Inflammatory macrophage treated with lipopolysaccharide for 1 hour (primary cell): ENCODE measurements at regions not wholly inside any gene's neighbourhood (a gene's known extent, or its start where the extent isn't known, plus 50 kb on each side); places are given as distances from the start of the nearest gene placed in this dataset.
"Not testable (repeated sequence)": the region's sequence is repeated elsewhere in the genome, so short reads cannot be mapped to it uniquely, and the experiment has no call there.

Experiments
- DNase-seq, 2 donors: peaks; one replicate each; pipeline ENCODE4 v3.0.0-alpha.2; 2020 to 2022

DNA sequence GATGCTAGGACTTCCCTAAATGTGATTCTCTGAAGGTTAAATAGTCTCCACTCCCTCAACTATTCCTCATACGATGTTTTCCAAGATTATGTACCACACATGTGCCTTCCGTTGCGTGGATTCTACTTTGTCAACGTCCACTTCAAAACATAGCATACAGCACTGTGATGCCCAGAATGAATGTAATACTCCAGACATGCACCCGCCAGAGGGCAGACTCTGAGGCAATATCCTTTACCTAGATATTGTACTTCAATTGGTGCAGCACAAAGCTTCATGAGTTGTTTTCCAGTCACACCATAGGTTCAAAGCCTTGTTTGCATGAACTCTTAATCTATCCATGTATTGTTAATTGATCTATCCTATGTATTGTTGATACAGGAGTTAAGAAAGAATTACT lies 201.0 kb upstream of the NABP1 start:
- DNase-seq = no peak

DNA sequence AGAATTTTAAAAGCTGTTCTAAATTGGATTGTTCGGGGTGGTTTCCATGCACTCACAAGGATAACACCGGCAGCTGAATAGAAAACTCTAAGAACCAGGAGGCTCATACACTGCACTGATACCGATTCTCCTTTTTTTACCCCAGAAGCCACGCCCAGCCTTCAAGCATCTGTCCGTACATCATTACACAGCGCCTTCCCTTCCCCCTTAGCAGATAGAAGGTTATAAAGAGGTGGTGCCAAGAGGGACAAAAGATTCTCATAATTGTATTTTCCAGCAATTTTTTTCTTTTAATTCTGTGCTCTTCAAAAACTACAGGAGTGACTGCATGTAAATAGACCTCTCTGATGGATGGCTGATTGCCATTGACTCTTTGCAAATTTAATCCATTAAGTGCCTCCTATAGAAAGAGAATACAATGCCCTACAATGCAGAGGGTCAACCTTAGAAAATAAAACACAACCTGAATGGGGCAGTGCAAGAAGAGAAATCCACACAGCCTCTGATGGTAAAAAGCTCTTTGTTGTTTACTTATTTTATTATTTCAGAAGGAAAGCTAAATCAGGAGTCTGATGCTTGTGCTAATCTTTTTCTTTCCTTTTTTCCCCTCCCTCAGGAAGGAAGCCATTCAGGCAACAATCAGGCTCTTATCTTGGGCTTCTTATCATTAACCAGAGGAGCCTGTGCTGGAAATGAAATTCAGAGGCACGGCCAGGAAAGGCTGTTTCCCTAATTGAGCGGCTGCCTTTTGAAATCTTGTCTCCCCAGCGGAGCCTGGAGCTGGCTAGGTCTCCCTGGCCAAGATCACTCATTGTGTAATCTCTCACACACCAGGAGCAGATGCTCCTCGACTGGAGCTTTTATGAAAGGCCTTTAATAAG lies 198.9 kb upstream of the NABP1 start:
- no peak for DNase-seq

DNA sequence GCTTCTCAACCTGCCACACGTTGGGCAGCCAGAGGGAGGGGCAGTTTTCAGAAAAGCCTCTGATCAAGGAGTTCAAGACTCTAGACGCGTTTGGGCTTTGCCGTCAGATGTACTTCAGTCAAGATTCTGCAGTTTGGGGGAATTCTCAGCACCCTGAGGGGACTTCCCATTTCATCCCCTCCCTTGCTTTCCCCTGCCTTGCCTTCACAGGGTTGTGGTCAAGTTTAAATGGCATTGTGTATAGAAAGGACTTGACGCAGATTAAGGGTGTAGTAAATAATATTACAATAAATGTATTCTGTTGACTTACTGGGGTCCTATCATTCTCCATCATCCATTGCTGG lies 198.3 kb upstream of the NABP1 start:
- peak; percentile 14 to 18 for DNase-seq

DNA sequence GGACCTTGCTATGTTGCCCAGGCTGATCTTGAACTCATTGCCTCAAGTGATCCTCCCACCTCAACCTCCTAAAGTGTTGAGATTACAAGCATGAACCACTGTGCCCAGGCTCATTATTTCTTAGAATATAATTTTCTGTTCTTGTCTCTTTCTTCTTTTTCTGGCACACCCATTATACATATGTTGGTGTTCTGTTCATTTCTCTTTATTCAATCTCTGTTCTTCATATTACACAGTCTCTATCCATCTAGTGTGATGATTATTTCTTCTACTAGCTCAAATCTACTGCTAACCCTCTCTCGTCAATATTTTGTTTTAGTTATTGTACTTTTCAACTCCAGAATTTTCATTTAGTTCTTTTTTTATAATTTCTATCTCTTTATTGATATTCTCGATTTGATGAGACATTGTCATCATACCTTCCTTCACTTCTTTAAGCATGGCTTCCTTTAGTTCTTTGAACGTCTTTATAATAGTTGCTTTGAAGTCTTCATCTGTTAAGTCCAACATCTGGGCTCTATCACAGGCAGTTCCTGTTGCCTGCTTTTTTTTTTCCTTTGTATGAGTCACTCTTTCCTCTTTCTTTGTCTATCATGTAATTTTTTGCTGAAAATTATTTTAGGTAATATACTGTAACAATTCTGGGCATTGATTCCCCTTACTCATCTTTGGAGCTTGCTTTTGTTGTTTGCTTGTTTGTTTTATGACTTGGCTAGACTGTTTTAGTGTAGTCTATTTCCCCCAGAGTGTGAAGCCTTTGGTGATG lies 196.4 kb upstream of the NABP1 start:
- DNase-seq = no peak

DNA sequence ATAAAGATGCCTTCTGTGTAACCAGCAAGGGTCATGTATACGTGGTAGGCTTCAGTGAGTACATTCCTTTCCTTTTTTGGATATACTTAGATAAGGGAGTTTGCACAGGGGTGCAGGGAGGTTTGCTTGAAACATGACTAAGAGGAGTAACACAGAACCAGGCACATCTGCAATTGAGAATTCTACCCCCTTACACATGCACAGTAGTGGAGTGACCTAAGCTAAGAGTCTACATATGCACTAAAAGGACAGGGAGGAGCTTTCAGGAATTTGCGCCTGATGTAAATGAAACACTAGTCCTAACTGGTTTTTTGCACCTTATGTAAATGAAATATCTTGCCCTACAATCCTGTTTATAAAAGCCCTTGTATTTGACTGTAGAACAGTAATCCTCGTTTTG lies 194.8 kb upstream of the NABP1 start:
- no peak for DNase-seq

DNA sequence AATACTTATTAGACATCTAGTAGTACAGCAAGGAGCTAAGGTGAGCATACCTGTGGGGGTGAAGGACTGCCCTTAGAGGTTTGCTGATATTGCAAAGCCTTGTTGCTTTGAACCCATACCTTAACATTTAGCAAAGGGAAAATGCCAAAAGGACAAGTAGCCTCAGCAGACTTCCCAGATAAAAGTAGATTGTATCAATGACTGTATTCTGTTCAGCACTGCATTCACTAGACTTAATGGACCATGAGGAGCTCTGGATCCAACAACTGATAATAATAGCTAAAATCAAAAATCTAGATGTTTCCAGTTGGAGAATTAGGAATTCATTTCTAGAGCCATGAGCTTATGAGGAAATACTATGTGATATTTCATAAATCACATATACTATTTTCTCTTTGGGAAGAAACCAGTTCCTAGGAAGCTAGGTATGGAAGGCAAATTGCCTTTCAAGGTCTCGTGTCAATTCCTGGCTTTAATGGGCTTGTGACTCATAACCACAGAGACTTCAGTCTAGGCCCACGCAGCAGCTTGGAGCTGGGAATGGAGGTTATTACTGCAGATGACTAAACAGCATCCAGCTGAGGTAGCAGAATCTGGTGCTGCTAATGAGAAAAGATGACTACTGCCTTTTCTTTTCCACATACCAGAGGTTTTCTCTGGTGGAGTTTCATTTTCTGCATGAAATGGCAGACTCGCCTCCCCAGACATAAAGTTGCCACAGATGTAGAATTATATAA lies 191.2 kb upstream of the NABP1 start:
- peak; percentile 37 to 76 for DNase-seq

DNA sequence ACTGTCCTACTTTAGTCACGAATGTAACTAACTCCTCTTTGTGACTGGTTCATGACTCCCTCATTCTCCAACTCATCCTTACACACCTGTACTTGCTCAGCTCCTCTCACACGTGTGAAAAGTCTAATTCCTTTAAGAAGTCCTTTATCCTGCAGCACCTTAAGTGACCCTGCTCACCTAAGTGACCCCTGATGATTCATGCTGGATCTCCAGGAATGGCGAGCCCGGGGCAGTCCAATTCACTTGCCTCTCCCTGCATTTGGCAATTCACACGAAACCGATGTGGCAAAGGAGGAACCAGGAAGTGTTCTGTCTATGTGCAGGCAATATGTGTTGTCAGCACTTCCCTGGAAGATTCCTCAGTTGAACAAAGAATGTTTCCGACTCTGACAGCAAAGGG lies 189.8 kb upstream of the NABP1 start:
- peak in 1 of 2 donors; percentile 14 for DNase-seq

DNA sequence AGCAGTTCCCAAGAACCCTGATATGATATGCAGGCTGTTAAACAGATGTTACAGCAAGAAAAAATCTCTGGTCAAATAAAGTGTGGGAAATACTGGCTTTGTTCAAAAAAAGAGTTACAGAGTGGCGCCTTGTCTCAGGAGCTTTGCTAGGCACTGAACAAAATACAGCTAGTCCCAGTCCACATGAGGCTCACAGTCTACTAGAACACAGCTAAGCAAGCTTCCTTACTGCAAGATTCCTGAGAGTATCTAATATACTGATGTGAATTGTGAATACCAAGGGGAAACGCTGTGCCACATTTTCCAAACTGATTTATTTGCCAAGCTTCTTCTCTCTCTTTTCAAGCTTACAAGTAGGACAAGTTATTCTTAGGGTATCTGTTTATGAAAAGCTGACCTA lies 188.8 kb upstream of the NABP1 start:
- DNase-seq = no peak

DNA sequence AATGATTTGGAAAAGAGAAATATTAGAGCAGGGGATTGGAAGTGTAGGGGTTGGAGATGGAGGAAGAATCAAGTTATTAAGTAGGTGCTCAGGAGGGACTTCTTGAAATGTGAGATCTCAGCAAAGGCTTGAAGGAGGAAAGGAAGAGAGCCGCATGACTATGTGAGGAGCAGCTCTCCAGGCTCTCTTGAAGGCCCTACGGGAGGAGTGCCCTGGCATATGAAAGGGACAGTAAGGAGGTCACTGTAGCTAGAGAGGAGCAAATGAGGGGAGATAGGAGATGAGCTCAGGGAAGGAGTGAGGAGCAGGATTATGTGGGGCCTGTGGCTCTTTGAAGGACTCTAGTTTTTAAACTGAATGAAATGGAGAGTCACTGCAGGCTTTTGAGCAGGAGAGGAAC lies 181.1 kb upstream of the NABP1 start:
- no peak for DNase-seq

DNA sequence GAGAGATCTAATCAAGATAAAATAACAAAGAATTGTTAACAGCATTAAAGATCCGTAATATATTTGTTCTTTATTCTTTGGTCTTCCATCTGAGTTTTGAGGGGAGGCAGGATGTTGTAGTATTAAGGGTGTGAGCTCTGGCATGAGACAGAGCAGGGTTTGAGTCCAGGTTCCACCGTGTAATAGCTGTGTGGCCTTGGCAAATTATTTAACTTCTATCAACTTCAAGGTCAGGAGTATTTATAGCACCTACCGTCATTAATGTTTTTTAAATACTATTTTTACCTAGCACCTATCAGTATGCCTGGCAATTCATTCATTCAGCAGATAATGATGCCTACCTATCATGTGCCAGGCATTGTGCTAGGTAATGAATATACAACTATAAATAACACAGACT lies 180.1 kb upstream of the NABP1 start:
- DNase-seq = no peak

DNA sequence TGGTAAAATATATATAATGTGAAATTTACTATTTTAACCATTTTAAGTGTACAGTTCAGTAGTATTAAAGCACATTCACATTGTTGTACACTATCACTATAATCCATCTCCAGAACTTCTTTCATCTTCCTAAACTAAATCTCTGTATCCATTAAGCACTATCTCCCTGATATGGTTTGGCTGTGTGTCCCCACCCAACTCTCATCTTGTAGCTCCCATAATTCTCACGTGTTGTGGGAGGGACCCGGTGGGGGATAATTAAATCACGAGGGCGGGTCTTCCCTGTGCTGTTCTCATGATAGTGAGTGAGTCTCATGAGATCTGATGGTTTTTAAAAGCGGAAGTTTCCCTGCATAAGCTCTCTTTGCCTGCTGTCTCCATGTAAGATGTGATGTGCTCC lies 178.9 kb upstream of the NABP1 start:
- no peak for DNase-seq

DNA sequence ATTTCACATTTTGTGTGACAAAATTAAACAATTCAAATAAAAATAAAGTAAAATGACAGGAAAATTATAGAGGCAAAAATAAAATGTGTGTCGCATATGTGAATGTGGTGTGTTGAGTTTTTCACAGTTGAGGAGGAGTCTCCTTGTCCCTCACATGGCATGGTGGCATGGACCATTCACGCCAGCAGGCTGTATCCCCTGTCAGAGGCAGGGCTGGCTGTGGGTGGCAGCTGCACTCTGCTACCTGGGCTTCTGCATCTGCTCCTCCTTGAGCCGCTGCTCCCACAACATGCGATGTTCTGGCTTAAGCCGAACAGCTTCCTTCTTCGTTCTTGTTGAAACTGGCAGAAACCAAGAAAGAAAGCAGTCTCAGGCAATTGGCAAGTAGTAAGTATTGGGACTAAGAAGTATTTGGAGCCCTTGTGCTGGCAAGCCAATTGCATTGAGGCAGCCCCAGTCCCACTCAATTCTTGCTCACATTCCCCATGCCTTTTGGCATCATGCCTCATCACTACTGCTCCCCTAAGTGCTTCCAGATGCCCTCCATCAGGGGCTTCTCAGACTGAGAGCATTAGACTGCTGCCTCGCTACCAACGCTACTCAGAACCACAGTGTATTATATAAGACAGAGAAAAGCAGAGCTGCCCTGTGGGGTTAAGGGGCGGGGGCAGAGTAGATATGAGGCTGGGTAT lies 177.9 kb upstream of the NABP1 start:
- no peak for DNase-seq

DNA sequence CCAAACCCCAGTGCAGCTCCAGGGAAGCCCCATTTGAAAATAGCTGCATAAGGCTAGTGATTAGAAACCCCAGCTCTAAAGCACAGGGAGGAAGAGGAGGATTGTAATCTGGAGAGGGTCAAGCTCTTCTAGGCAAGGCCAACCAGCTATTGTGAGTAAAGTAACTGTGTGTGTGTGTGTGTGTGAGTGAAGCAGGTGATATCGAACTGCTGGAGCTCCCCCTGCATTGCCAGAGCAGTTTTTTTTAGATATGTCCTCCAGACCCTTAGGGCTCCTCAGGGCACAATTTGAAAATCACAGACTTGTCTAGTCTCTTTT lies 177.4 kb upstream of the NABP1 start:
- no peak for DNase-seq

DNA sequence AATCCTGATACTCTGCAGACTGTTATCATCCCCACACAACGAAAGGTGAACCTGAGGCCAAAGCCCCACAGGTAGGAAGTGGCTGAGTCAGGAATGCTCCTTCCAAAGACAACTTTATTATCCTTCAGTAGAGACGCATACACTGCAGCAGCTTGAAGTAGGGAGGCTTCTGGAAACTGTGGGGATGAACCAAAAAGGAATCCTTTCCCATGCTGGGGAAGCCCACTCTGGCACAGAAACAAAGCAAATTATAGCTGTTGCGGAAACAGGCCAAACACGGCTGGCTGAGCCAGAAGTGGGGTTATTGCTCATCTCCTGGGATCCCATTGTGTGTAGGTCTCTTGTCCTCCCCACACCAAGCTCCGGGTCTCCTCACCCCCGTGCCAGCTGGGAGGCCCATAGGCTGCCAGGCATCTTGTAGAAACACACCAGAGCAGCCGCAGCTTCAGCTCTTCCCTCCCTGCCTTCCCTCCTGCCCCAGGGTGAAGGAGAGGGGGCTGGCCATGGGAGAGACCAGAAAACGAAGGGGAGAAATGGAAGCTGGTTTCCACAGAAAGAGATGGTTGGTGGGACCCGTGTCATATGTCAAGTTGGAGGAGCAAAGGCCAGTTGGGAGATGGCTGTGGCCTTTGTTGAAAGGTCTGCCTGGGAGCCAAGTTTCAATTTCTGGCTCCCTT lies 176.9 kb upstream of the NABP1 start:
- no peak for DNase-seq

DNA sequence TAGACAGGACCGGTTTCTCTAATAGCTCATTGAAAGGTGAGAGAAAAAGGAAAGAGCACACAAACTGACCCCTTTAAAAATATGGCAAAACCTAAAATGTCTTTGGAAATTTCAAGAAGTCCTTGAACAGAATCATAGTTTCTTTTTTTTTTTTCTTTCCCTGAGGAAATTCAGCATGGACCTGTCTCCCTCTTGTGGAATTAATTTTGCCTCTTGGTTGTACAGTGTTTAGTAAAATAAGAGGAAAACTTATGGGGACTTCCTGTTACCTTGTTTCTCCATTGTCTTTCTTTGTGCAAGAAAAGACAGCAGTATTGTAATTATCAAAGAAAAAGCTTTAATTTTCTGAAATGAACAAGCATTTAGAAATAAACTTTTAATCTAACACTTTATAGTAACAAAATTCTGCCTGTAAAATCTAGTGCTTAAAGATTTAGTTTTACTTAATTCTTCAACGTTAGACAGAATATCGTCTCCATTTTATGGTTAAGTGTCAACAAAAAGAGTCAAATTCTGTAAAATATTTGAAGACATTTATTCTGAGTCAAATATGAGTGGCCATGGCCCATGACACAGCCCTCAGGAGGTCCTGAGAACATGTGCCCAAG lies 176.3 kb upstream of the NABP1 start:
- DNase-seq = peak; percentile 35 to 50

DNA sequence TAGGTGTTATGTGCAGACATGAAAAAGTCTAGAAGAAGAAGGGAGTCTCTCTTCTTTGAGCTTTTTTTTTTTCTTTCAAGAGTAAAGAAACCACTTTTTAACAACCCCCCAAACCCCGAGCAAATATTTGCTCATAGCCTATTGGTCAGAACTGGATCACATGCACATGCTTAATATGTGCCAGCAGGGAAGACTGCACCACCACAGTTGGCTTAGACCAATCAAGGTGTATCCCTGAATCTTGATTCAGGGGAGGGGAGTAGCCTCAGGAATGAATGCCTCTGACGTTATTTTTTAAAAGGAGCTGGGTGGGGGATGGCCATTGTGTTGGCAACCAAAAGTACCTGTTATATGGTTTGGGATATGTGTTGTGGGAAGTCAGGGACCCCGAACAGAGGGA lies 171.4 kb upstream of the NABP1 start:
- no peak for DNase-seq

DNA sequence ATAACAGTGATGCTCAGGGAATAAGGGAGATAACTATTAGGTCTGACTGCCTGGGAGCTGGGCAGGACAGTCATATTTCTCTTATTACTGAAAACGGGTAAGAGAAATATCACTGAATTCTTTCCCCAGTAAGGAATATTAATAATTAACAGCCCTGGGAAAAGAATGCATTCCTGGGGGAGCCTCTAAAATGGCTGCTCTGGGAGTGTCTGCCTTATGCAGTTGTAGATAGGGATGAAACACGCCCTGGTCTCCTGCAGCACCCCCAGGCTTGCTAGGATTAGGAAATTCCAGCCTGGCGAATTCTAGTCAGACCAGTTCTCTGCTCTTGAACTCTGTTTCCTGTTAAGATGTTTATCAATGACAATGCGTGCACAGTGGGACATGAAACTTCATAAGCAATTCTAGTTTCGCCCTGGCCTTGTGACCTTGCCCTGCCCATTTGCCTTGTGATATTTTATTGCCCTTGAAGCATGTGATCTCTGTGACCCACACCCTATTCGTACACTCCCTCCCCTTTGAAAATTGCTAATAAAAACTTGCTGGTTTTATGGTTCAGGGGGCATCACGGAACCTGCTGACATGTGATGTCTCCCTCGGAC lies 170.6 kb upstream of the NABP1 start:
- DNase-seq = not testable (repeated sequence)

DNA sequence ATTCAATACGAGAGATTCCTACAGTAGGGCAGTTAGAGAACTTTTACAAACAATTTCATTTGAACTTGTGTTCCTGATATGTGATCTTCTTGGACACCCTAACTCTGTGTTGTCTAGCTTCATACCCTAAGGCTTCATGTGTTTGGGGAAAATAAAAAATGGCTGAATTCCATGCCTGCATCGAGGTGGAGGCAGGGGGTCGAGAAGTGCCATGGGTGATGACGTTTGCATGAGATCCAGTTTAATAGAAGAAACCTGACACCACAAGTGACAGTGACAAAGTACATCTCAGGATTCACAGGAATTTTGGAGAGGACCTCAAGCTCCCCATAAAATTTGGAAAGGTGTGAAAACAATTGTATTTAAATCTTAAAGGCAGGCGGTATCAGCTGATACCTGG lies 169.2 kb upstream of the NABP1 start:
- DNase-seq = no peak

DNA sequence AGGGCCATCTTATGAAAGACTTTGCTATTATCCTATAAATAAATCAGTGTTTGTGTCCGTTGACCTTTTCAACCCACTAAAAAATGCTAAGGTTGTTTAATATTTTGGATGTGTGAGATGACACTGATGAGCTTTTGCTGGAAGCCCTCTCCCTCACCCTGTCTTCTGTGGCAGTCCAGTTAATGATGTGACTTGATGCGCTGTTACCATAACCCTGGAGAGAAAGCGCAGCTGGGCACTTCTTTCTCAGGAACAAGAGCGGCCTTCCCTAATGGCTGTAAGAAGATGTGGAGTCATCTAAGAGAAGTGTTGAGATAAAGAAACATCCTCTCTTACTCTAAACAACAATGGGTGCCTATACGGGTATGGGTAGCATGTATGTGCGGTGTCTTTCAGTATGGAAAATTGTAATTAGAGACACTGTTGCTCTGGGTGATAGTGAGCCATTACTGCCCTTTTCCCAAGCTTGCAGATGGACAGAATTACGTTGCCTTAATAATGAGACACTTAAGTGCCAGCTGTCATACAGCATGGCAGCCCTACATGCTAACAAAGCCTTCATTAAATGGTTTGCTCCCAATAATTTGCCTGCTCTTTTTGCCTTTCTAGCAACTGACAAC lies 165.6 kb upstream of the NABP1 start:
- no peak for DNase-seq

DNA sequence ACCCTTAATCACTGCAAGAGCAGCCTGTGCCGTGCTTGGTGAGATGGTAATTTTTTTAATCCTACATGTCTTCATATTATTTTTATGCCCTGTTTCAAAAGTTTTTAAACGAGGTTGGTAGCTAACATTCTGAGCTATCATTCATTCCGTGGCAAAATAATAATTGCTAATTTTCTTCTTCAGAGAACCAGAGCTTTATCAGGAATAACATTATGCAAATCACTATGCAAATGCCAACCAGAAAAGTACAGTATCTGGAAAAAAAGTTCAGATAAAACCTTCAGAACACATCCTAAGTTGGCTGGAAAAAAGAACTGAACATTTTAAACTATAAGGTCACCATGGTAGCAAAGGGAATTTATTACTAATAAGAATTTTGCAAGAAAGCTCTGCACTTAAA lies 165.1 kb upstream of the NABP1 start:
- no peak for DNase-seq

DNA sequence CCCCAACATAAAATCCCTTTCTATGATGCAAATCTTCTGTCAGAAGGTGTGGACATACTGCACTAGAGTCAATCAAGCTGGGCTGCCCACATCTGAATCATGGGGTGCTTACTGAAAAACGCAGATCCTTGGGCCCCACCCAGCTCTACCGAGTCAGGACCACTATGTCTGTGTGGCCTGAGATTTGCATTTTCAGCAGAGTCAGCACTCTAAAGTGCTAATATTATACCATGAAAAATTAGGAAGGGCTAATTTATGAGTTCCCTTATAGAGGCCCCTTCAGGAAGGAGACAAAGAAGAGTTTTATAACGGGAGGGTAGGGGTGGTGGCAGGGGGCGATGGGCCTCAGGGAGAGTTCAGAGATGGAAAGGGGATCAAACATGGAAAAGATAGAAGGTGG lies 163.3 kb upstream of the NABP1 start:
- DNase-seq = no peak
